GM19463 (cell line): ENCODE measurements at regions not wholly inside any gene's neighbourhood (a gene's known extent, or its start where the extent isn't known, plus 50 kb on each side); places are given as distances from the start of the nearest gene placed in this dataset.

Source experiments
- ATAC-seq: cut with Tn5 transposase; IDR thresholded peaks from one replicate; pipeline ENCODE4 v1.9.1; 2021; ENCODE audit warnings: mild to moderate bottlenecking, moderate library complexity; ENCODE audit not compliant: unreplicated experiment

GRCh38 chr5:82351754-82352145, 73.6 kb upstream of the RPS23 start:
- peak; percentile 79 for ATAC-seq

DNA sequence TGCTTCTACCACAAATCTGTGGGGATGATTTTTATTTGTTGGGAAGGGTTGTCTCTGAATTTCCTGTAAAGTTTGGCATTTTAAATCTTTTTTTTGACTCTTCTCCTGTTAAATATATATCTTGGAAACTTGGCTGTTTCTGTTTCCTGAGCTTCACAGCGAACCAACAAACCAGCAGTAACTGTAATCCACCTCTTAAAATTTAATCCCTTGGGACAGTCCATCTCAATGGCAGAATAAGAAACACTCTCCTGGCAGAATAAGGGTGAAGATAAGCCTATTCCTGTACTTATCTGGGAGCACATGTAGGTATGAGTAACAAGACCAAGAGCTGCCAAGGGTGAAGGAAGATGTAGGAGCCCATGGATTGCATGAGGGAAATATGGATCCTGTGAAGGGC, 73.1 kb upstream of the RPS23 start:
- no peak for ATAC-seq

- no peak for ATAC-seq
Observed at GRCh38 chr5:82349652-82350051, 71.5 kb upstream of the RPS23 start.

DNA sequence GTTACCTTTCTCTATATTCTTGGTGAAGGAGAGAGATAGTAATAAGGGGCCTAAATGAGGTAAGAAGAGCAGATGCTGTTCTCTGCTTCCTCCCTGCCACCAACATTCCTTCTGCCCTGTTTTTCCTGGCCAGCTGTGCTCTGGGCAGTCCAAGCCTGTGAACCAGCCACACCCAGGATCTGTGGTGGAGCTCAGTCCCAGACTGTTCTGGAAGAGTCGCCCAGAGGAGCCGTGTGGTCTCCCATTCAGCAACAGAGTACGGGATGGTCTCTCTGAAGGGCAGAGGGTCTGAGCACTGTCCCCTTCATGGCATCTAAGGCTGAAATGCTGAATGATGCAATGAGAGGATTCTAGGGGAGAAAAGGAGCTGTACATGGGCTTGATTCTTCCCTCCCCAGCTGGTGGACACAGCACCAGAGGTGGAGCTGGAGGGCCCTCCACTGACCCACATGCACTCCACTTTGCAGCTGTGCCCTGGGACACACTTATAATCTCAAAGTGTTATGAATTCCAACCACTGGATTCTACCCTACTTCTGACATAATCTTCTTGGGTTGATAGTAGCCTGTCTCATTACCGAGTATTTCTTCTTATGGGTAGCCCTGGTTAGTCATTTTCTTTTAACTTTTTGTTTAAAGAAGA, 70.8 kb upstream of the RPS23 start:
- ATAC-seq = no peak

DNA sequence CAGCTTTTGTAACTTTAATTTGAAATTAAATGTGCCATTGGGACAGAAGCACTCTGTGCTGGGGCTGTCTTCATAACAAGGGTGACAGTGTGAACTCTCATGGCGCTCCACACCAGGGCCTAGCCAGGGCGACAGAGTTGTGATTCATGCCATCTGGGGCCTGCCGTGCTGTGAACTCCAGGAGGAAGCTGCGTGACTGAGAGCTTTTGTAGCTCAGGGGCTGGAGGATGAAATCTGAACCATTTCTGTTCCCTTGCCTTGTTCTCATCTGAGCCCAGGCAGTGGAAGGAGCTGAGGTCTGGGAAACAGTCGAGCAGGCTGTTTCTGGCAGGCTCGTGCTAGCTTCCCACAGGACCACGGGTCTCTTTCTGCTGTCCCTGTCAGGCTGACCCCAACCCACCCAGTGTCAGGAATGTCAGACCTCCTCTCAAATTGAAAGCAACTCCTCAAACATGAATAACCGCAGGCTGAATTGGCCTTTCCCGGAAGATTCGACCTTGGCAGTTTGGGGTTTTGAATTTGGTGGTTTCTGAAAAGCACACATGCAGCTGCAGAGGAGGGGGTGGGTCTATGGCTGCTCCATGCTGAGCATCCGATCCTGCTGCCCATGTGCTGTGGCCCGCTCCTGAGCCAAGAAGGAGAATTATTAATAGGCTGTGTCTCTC, 69.2 kb upstream of the RPS23 start:
- no peak for ATAC-seq

DNA sequence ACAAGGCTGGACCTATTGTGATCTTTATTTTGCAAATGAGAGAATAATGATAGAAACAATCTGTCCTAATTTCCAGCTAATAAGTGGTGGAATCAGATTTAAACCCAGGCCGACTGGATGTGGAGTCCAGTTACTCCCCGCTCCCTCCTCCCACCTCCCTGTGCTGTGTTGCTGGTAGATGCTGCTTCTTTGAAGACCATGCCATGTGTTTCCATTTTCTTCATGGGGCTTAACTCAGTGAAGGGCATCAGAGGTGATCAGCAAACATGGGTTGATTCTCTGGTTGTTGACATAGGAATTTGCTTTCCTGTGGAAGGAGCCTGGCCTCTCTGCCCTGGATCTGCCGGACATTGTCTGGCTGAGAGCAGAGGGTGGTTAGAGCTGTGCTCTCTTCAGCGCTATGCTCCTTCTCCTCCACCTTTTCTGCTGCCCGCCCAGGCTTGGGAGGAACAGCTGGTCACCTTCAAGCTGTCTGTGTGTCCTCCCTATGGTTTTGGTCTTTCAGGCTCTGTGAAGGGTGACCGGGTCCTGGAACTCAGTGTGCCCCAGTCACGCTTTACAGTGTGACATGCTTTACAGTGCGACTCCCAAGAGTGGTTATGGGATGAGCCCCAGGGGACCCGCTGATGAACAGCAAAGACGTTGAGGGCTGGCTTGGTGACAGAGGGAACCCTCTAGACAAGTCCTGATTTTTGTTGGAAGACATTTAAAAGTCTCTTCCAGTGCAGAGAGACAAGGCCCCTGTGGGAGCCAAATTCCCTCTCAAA, 68.4 kb upstream of the RPS23 start:
- no peak for ATAC-seq

DNA sequence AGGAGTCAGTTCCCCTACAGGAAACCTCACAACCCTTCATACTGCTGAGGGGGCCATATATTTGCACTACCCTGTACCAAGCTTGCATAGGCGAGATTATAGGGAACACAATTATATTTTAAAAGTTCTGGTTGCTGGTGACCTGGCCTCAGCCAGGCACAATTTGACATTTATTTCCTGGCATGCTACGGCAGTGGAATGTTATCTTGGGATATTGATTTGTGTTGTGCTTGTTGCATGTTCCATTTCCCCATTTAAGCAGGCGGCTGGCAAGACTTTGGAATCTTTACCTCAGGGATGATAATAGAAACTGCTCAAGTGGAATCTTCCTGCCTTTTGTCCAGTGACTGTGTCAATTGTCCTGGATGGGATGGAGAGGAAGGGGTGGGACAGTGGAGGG, 67.0 kb upstream of the RPS23 start:
- ATAC-seq = no peak

- ATAC-seq = no peak
Observed at GRCh38 chr5:82341325-82341724, 63.2 kb upstream of the RPS23 start.

- ATAC-seq = no peak
Observed at GRCh38 chr5:82340799-82341198, 62.6 kb upstream of the RPS23 start.

GRCh38 chr5:82339792-82340191, 61.6 kb upstream of the RPS23 start:
- no peak for ATAC-seq

GRCh38 chr5:82338771-82339373, 60.7 kb upstream of the RPS23 start:
- no peak for ATAC-seq

GRCh38 chr5:82336959-82337351, 58.8 kb upstream of the RPS23 start:
- no peak for ATAC-seq

DNA sequence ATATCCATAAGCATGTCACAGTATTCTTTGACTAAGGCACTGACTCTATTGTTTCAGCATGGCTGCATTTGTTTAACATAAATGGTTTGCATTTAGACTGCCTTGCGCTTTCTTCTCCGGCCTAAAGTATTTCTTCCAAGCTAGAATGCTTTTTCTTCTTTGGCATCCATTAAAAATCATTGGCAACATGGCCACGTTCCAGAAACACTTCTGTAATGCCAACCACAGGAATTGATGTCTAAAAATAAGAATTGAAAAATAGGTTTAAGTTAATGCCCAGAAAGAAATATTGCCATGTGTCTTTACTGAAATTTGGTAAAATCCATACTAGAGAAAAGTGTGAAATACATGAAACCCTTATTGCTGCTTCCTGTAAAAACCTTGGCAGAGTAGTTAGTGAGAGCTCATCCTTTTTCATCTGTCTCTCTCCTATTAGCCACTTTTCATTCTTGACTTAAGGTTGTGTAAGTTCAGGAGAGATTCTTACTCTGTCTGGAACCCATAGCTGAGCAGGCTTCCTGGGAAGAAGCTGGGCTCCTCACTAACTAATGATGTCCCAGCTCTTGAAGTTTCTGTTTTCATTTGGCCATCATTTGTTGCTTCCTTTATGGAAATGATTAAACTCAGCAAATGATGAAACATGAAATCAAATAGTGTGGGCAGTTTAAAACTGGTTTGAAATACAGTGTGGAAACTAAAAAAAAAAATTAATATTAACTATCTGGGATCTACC, 58.2 kb upstream of the RPS23 start:
- no peak for ATAC-seq

- no peak for ATAC-seq
Observed at GRCh38 chr5:82335806-82336205, 57.7 kb upstream of the RPS23 start.

DNA sequence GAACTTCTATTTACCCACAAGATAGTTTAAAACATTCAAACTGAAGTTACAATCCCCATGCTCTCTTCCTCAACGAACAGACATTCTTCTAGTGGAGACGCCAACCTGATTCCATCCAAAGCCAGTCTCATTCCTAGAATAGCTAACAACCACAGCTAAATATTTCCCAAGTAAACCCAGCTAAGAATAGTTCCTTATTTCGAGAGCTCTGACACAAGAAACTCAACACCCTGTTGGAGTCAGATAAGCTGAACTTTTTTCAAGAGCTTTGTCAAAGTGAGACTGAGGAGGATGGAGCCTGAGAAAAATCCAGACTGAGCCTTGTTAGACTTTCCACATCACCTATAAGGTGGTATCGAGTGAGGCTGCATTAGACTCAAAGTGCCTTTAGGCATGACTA, 56.7 kb upstream of the RPS23 start:
- no peak for ATAC-seq

- ATAC-seq = no peak
Observed at GRCh38 chr5:82334085-82334692, 56.0 kb upstream of the RPS23 start.

DNA sequence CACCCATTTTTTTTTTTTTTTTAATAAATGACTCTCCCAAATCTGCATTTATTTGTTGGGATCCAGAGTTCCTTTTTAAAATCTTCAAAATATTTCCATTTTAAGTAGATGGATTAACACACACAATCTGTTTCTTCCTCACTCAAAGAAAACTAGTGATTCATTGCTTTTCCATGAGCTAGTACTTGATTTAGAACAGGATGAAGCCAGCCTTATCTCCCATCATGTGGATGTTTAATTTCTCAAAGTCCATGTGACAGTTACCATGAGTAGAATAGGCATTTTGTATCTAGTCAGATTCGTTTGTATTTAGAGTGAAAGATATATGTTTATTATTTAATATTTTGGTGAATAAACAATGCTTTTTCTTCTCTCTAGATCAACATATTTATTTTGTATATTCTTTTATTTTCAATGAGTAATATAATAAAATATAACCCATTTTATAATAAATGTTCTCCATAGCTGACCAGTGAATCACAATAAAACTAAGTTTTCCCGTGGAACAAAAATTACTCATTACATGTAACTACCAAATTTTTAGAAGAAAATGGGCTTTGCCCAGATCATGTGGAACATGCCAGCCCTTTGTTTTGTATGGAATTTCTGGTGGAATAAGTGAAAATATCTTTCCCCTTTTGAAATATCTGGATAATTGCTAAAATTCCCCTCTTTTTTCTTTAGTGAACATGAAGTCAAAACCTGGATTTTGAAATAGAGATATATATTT, 54.9 kb upstream of the RPS23 start:
- ATAC-seq = no peak

DNA sequence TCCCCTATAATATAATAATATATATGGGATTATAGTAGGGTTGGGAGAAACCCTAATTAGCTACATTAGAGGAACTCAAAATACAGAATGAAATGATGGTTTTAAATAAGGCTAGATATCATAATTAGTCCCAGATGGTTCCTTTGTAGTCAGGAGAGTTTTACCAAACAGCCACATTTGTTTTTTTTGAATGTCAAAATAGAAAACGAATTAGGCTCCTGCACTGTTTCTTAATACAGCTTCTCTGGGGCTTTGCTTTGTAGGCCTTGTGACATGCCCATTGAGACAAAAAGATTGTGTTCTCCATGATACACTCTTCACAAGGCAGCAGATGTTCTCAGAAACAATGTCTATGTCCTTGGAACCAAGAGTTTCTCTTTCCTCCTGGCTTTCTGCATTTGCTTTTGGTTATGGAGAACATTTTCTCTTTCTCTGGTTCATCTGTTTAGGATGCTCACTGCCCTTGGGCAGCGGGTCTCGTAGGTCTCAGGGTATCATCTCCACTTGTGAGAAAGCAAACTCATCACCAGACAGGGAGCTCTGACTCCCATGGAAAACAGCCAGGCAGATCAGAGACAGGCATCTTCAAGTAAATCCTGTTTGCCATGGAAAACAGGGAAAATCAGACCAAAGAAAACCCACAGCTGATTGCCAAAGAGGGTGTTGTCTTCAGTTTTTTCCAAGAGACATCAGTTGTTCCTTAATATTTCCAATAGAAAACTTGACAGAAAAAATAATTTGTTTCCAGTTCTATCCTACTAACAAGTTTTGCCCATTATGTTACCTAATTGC, 54.1 kb upstream of the RPS23 start:
- no peak for ATAC-seq

GRCh38 chr5:82331557-82331956, 53.4 kb upstream of the RPS23 start:
- no peak for ATAC-seq
